ENCODE measurements at regions not wholly inside any gene's neighbourhood (a gene's known extent, or its start where the extent isn't known, plus 50 kb on each side); places are given as distances from the start of the nearest gene placed in this dataset.

GRCh38 chr2:9714630-9715214, 83.9 kb upstream of the YWHAQ start:
- TF ChIP-seq CTCF (IDR thresholded peaks at IDR 0.05): no peak
- DNase-seq: no peak
- intact Hi-C loops (cut with DNase I, micrococcal nuclease): no loop called here
- no peak for ATAC-seq
- no peaks in the 10 kb centered on the region for H3K9me3 ChIP-seq
- H3K36me3 ChIP-seq (ENCODE audit: low read depth): no peaks in the 10 kb centered on the region
- H3K4me1 ChIP-seq (ENCODE audit: low read depth): no peaks in the 10 kb centered on the region
- H3K4me3 ChIP-seq: no peak overlapping the region

- Histone ChIP-seq H3K36me3 (ENCODE audit: low read depth) (no peaks in the 10 kb centered on the region), H3K4me1 (ENCODE audit: low read depth) (no peaks in the 10 kb centered on the region), H3K4me3 (no peak overlapping the region), H3K9me3 (no peaks in the 10 kb centered on the region)
- intact Hi-C loops (cut with DNase I, micrococcal nuclease): no loop called here
- no peak for ATAC-seq
- no peak for DNase-seq
- TF ChIP-seq CTCF (IDR thresholded peaks at IDR 0.05): no peak
These were observed 84.4 kb upstream of the YWHAQ start for GRCh38 chr2:9715238-9715637.

GRCh38 chr2:9717886-9718451, 87.2 kb upstream of the YWHAQ start:
- H3K9me3 ChIP-seq: no peaks in the 10 kb centered on the region
- H3K36me3 ChIP-seq (ENCODE audit: low read depth): no peaks in the 10 kb centered on the region
- H3K4me1 ChIP-seq (ENCODE audit: low read depth): no peaks in the 10 kb centered on the region
- intact Hi-C loops (cut with DNase I, micrococcal nuclease): no loop called here
- H3K4me3 ChIP-seq: no peak overlapping the region
- ATAC-seq (no peak), DNase-seq (no peak)
- TF ChIP-seq CTCF (IDR thresholded peaks at IDR 0.05): no peak

GRCh38 chr2:9720352-9721093, 89.7 kb upstream of the YWHAQ start:
- no peaks in the 10 kb centered on the region for H3K4me1 ChIP-seq (ENCODE audit: low read depth)
- DNase-seq (no peak), ATAC-seq (no peak)
- intact Hi-C loops (cut with DNase I, micrococcal nuclease): no loop called here
- H3K4me3 ChIP-seq: no peak overlapping the region
- no peaks in the 10 kb centered on the region for H3K9me3 ChIP-seq
- no peak for TF ChIP-seq CTCF (IDR thresholded peaks at IDR 0.05)
- no peaks in the 10 kb centered on the region for H3K36me3 ChIP-seq (ENCODE audit: low read depth)

GRCh38 chr2:9721344-9721743, 90.5 kb upstream of the YWHAQ start:
- no peak for DNase-seq
- intact Hi-C loops (cut with DNase I, micrococcal nuclease): no loop called here
- TF ChIP-seq CTCF (IDR thresholded peaks at IDR 0.05): no peak

More at GRCh38 chr2:9721344-9721743, 90.5 kb upstream of the YWHAQ start:
- H3K4me1 ChIP-seq (ENCODE audit: low read depth): no peaks in the 10 kb centered on the region
- no peak overlapping the region for H3K4me3 ChIP-seq
- H3K36me3 ChIP-seq (ENCODE audit: low read depth): no peaks in the 10 kb centered on the region
- no peak for ATAC-seq
- no peaks in the 10 kb centered on the region for H3K9me3 ChIP-seq

All from mucosa of descending colon (tissue), 3 donors.